DOHH2 (cell line): ENCODE measurements at regions not wholly inside any gene's neighbourhood (a gene's known extent, or its start where the extent isn't known, plus 50 kb on each side); places are given as distances from the start of the nearest gene placed in this dataset.

ENCODE experiments used
- H3F3A ChIP-seq: fragments of 200-600 bp; sonication (generic), shearing (Covaris generic); 2 replicates; pipeline ENCODE4 v1.6.0; 2016; ENCODE audit warnings: antibody characterized with exemption, mild to moderate bottlenecking; ENCODE audit not compliant: control insufficient read depth, insufficient read depth
- H3K27ac ChIP-seq: fragments of 200-600 bp; sonication (generic); 2 replicates; pipeline ENCODE4 v1.5.1; 2014; ENCODE audit warnings: low read depth, mild to moderate bottlenecking, low read length, moderate library complexity
- H3K27me3 ChIP-seq: fragments of 200-600 bp; sonication (generic); 2 replicates; pipeline ENCODE4 v1.6.1; 2014; ENCODE audit warnings: mild to moderate bottlenecking, low read length, mixed read lengths; ENCODE audit not compliant: control insufficient read depth
- H3K36me3 ChIP-seq: fragments of 200-600 bp; sonication (generic); 2 replicates; pipeline ENCODE4 v1.6.1; 2014; ENCODE audit warnings: mild to moderate bottlenecking, low read length, moderate library complexity, mixed read lengths; ENCODE audit not compliant: control insufficient read depth
- H3K4me1 ChIP-seq: fragments of 200-600 bp; sonication (generic); 2 replicates; pipeline ENCODE4 v1.6.1; 2014; ENCODE audit warnings: mild to moderate bottlenecking, low read length, mixed read lengths; ENCODE audit not compliant: control insufficient read depth
- H3K4me2 ChIP-seq: fragments of 200-600 bp; sonication (generic); 2 replicates; pipeline ENCODE4 v1.6.0; 2014; ENCODE audit warnings: mild to moderate bottlenecking, low read length, moderate library complexity
- H3K4me3 ChIP-seq: fragments of 200-600 bp; sonication (generic); 2 replicates; pipeline ENCODE4 v1.5.1; 2014; ENCODE audit warnings: mild to moderate bottlenecking, low read length, mixed read lengths
- H3K79me2 ChIP-seq: fragments of 200-600 bp; sonication (generic); 2 replicates; pipeline ENCODE4 v1.6.1; 2014; ENCODE audit warnings: mild to moderate bottlenecking, low read length, mixed read lengths; ENCODE audit not compliant: control insufficient read depth
- H3K9me2 ChIP-seq: fragments of 200-600 bp; sonication (generic); replicated peaks from 2 replicates; pipeline ENCODE4 v1.6.1; 2014; ENCODE audit warnings: mild to moderate bottlenecking, low read length, mixed read lengths; ENCODE audit not compliant: control insufficient read depth
- H3K9me3 ChIP-seq: fragments of 200-600 bp; sonication (generic); 2 replicates; pipeline ENCODE4 v1.6.1; 2014; ENCODE audit warnings: antibody characterized with exemption, low read length, mixed read lengths; ENCODE audit not compliant: control insufficient read depth, insufficient read depth
- H4K20me1 ChIP-seq: fragments of 200-600 bp; sonication (generic); 2 replicates; pipeline ENCODE4 v1.6.0; 2014; ENCODE audit warnings: low read depth, mild to moderate bottlenecking, antibody characterized with exemption, low read length, moderate library complexity; ENCODE audit not compliant: control insufficient read depth, insufficient read depth
- CTCF ChIP-seq: fragments of 200-600 bp; sonication (generic); IDR thresholded peaks from one replicate; pipeline ENCODE4 v1.5.1; 2014; ENCODE audit warnings: antibody characterized with exemption, mild to moderate bottlenecking, low read depth, low read length; ENCODE audit not compliant: poor library complexity, severe bottlenecking
- EZH2phosphoT487 ChIP-seq: fragments of 200-600 bp; sonication (generic); IDR thresholded peaks from 2 replicates; pipeline ENCODE4 v1.6.1; 2017; ENCODE audit warnings: borderline replicate concordance, mild to moderate bottlenecking, antibody characterized with exemption, low read length, moderate library complexity, mixed read lengths

- no peak for TF ChIP-seq CTCF
- no peak for TF ChIP-seq EZH2phosphoT487
- Histone ChIP-seq H3K4me2 (no peak overlapping the region), H3F3A (no peaks in the 10 kb centered on the region), H3K9me2 (no peaks in the 10 kb centered on the region), H3K36me3 (no peaks in the 10 kb centered on the region), H3K9me3 (peaks cover 8% of the 10 kb centered on the region; the same call in 1 of the 2 replicates), H3K27me3 (no peaks in the 10 kb centered on the region), H3K79me2 (no peaks in the 10 kb centered on the region), H3K27ac (no peak overlapping the region), H3K4me1 (peaks cover 5% of the 10 kb centered on the region; the same call in 1 of the 2 replicates), H4K20me1 (no peaks in the 10 kb centered on the region), H3K4me3 (no peak overlapping the region)
Observed at GRCh38 chr3:59469948-59470723, 420.3 kb upstream of the CFAP20DC start.

GRCh38 chr3:59467476-59467875 is 417.7 kb upstream of the CFAP20DC start:
- H3K27me3 ChIP-seq, result no peaks in the 10 kb centered on the region
- H4K20me1 ChIP-seq, result no peaks in the 10 kb centered on the region
- H3K4me3 ChIP-seq, result no peak overlapping the region
- H3K27ac ChIP-seq, result no peak overlapping the region
- peaks cover 8% of the 10 kb centered on the region; the same call in 1 of the 2 replicates for H3K9me3 ChIP-seq
- TF ChIP-seq EZH2phosphoT487 (no peak), CTCF (no peak)
- H3K9me2 ChIP-seq, result no peaks in the 10 kb centered on the region
- no peak overlapping the region for H3K4me2 ChIP-seq
- H3F3A ChIP-seq, result no peaks in the 10 kb centered on the region
- H3K36me3 ChIP-seq, result no peaks in the 10 kb centered on the region
- peaks cover 5% of the 10 kb centered on the region; the same call in 1 of the 2 replicates for H3K4me1 ChIP-seq
- H3K79me2 ChIP-seq, result no peaks in the 10 kb centered on the region

GRCh38 chr3:59464187-59464586 is 414.4 kb upstream of the CFAP20DC start:
- Histone ChIP-seq H3K4me3 (no peak overlapping the region), H4K20me1 (no peaks in the 10 kb centered on the region), H3K9me3 (no peaks in the 10 kb centered on the region), H3K9me2 (no peaks in the 10 kb centered on the region), H3F3A (no peaks in the 10 kb centered on the region), H3K36me3 (no peaks in the 10 kb centered on the region), H3K79me2 (no peaks in the 10 kb centered on the region), H3K4me2 (no peak overlapping the region), H3K27me3 (no peaks in the 10 kb centered on the region), H3K4me1 (peaks cover 5% of the 10 kb centered on the region; the same call in 1 of the 2 replicates), H3K27ac (no peak overlapping the region)
- TF ChIP-seq CTCF (no peak), EZH2phosphoT487 (no peak)
